SK-N-SH (cell line): ENCODE measurements at regions not wholly inside any gene's neighbourhood (a gene's known extent, or its start where the extent isn't known, plus 50 kb on each side); places are given as distances from the start of the nearest gene placed in this dataset.

Source experiments
- ELF1 ChIP-seq: IDR thresholded peaks from 2 replicates; pipeline ENCODE4 v1.4.0; 2012
- EZH2phosphoT487 ChIP-seq: fragments of 200-600 bp; sonication (generic); IDR thresholded peaks from 2 replicates; pipeline ENCODE4 v1.6.1; 2017; ENCODE audit warnings: low read depth, mixed run types, mild to moderate bottlenecking, antibody characterized with exemption, moderate library complexity, borderline replicate concordance
- FOXJ3 ChIP-seq: sonication (generic); formaldehyde crosslinking; IDR thresholded peaks from 2 replicates; pipeline ENCODE4 v1.5.1; 2020; ENCODE audit warnings: mild to moderate bottlenecking, missing genetic modification reagents
- FOXM1 ChIP-seq: IDR thresholded peaks from 2 replicates; pipeline ENCODE4 v1.4.0; 2012; ENCODE audit warnings: low read depth, mild to moderate bottlenecking
- NFIC ChIP-seq: IDR thresholded peaks from 2 replicates; pipeline ENCODE4 v1.4.0; 2012; ENCODE audit warnings: borderline replicate concordance
- POLR2AphosphoS5 ChIP-seq: IDR thresholded peaks from 2 replicates; pipeline ENCODE4 v1.6.1; 2012; ENCODE audit warnings: low read depth, low read length
- RFX5 ChIP-seq: IDR thresholded peaks from 2 replicates; pipeline ENCODE4 v1.6.1; 2012; ENCODE audit warnings: mild to moderate bottlenecking, improper control_type of control experiment, low read length
- TF ChIP-seq, protein P1 (sequence below): IDR thresholded peaks from 2 replicates; pipeline ENCODE4 v1.4.0; 2012; ENCODE audit warnings: low read depth, borderline replicate concordance
- TF ChIP-seq, protein P2 (sequence below): IDR thresholded peaks from 2 replicates; pipeline ENCODE4; 2012
- TF ChIP-seq, protein P3 (sequence below): fragments of 200-600 bp; sonication (generic); IDR thresholded peaks from 2 replicates; pipeline ENCODE4 v1.6.1; 2017; ENCODE audit warnings: antibody characterized with exemption, mild to moderate bottlenecking, moderate library complexity
- TF ChIP-seq, protein P4 (sequence below): fragments of 150-350 bp; IDR thresholded peaks from 2 replicates; pipeline ENCODE4 v1.6.1; 2017; ENCODE audit warnings: antibody characterized with exemption, low read length, low read depth, borderline replicate concordance
- TF ChIP-seq, protein P5 (sequence below): IDR thresholded peaks from 2 replicates; pipeline ENCODE4 v1.4.0; 2012; ENCODE audit warnings: low read depth, borderline replicate concordance

DNA sequence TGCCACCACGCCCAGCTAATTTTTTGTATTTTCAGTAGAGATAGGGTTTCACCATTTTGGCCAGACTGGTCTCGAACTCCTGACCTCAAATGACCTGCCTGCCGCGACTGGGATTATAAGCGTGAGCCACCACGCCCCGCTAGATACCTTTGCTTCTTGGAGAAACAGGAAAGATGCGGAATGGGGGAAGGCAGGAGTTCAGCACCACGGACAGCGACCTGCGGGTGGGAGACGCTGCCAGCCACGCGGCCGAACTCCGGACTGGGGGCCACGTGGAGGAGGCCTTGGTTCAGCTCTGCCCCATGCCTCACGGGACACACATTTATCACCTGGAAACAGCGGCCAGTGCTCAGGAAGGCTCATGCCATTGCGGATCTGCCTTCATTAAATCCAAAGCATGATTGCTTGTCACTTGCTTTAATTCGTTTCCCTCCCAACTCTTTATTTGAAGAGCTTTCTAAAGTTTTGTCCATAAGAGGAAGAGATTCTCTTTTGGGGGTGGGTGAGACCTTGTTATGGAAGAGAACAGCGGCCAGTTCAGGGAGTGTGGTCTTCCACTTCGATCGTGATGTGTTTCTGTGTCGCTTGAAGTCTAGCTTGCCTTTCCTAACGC lies 219.9 kb downstream of the ENGASE start:
- TF ChIP-seq, protein P1, sequence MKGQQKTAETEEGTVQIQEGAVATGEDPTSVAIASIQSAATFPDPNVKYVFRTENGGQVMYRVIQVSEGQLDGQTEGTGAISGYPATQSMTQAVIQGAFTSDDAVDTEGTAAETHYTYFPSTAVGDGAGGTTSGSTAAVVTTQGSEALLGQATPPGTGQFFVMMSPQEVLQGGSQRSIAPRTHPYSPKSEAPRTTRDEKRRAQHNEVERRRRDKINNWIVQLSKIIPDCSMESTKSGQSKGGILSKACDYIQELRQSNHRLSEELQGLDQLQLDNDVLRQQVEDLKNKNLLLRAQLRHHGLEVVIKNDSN, result no peak
- no peak for TF ChIP-seq FOXM1
- TF ChIP-seq, protein P2, sequence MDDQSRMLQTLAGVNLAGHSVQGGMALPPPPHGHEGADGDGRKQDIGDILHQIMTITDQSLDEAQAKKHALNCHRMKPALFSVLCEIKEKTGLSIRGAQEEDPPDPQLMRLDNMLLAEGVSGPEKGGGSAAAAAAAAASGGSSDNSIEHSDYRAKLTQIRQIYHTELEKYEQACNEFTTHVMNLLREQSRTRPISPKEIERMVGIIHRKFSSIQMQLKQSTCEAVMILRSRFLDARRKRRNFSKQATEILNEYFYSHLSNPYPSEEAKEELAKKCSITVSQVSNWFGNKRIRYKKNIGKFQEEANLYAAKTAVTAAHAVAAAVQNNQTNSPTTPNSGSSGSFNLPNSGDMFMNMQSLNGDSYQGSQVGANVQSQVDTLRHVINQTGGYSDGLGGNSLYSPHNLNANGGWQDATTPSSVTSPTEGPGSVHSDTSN, result no peak
- TF ChIP-seq, protein P3, sequence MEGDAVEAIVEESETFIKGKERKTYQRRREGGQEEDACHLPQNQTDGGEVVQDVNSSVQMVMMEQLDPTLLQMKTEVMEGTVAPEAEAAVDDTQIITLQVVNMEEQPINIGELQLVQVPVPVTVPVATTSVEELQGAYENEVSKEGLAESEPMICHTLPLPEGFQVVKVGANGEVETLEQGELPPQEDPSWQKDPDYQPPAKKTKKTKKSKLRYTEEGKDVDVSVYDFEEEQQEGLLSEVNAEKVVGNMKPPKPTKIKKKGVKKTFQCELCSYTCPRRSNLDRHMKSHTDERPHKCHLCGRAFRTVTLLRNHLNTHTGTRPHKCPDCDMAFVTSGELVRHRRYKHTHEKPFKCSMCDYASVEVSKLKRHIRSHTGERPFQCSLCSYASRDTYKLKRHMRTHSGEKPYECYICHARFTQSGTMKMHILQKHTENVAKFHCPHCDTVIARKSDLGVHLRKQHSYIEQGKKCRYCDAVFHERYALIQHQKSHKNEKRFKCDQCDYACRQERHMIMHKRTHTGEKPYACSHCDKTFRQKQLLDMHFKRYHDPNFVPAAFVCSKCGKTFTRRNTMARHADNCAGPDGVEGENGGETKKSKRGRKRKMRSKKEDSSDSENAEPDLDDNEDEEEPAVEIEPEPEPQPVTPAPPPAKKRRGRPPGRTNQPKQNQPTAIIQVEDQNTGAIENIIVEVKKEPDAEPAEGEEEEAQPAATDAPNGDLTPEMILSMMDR, result no peak
- TF ChIP-seq, protein P4, sequence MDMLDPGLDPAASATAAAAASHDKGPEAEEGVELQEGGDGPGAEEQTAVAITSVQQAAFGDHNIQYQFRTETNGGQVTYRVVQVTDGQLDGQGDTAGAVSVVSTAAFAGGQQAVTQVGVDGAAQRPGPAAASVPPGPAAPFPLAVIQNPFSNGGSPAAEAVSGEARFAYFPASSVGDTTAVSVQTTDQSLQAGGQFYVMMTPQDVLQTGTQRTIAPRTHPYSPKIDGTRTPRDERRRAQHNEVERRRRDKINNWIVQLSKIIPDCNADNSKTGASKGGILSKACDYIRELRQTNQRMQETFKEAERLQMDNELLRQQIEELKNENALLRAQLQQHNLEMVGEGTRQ, result no peak
- TF ChIP-seq POLR2AphosphoS5, result no peak
- TF ChIP-seq, protein P5, sequence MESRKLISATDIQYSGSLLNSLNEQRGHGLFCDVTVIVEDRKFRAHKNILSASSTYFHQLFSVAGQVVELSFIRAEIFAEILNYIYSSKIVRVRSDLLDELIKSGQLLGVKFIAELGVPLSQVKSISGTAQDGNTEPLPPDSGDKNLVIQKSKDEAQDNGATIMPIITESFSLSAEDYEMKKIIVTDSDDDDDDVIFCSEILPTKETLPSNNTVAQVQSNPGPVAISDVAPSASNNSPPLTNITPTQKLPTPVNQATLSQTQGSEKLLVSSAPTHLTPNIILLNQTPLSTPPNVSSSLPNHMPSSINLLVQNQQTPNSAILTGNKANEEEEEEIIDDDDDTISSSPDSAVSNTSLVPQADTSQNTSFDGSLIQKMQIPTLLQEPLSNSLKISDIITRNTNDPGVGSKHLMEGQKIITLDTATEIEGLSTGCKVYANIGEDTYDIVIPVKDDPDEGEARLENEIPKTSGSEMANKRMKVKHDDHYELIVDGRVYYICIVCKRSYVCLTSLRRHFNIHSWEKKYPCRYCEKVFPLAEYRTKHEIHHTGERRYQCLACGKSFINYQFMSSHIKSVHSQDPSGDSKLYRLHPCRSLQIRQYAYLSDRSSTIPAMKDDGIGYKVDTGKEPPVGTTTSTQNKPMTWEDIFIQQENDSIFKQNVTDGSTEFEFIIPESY, result no peak
- TF ChIP-seq RFX5, result no peak
- no peak for TF ChIP-seq NFIC
- TF ChIP-seq FOXJ3 (CRISPR knock-in tag), result no peak
- no peak for TF ChIP-seq ELF1
- no peak for TF ChIP-seq EZH2phosphoT487
